ENCODE measurements at regions not wholly inside any gene's neighbourhood (a gene's known extent, or its start where the extent isn't known, plus 50 kb on each side); places are given as distances from the start of the nearest gene placed in this dataset.

- TF ChIP-seq POLR2AphosphoS5 (IDR thresholded peaks at IDR 0.05) (no peak), CTCF (IDR thresholded peaks at IDR 0.05) (no peak)
Measured at GRCh38 chr3:178099274-178099673, 437.0 kb upstream of the KCNMB2 start.
